Adipose tissue (tissue), 3 donors: ENCODE measurements at regions not wholly inside any gene's neighbourhood (a gene's known extent, or its start where the extent isn't known, plus 50 kb on each side); places are given as distances from the start of the nearest gene placed in this dataset.

ENCODE experiments used
- H3K27ac ChIP-seq: one replicate; pipeline ENCODE4 v1.5.1; 2013; ENCODE audit warnings: low read depth, low read length
- WGBS, 3 donors: extraction: QIAGEN DNeasy Blood & Tissue Kit; methylation state at CpG; one replicate each; pipeline ENCODE4 v1.1.7; 2013; 5-methylcytosine and 5-hydroxymethylcytosine counted together
- donor health status: healthy with polysubstance abuse.
- donor health status: Bipolar disorder and iron deficiency.
- donor health status: healthy.

DNA sequence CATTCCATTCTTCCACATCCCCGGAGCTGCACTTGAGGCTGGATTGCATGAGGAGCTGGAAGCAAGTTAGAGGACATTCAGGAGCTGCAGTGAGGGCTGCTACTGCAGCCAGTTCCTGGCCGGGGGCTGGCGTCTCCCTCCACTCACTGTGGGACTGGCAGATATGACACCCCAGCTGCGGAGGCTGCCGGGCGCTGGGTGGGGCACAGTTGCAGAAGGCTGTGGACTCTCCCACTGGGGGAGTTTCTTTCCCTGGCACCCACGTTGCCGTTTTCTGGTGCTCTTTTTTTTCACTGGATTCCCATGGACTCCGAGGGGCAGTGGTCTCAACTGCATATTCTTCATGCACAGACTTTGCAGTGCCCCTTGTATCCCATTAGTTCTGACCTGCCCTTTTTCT, 351.1 kb upstream of the AJAP1 start:
- WGBS, 3 donors = 76 to 79% (median 76%) methylated on average over 8 to 9 of the region's 9 CpGs

GRCh38 chr1:4305526-4306301, 348.7 kb upstream of the AJAP1 start:
- 74 to 81% (median 79%) methylated on average over 6 of the region's 6 CpGs for WGBS, 3 donors

More for the DNA sequence above, 351.1 kb upstream of the AJAP1 start:
- no peak overlapping the region for H3K27ac ChIP-seq

DNA sequence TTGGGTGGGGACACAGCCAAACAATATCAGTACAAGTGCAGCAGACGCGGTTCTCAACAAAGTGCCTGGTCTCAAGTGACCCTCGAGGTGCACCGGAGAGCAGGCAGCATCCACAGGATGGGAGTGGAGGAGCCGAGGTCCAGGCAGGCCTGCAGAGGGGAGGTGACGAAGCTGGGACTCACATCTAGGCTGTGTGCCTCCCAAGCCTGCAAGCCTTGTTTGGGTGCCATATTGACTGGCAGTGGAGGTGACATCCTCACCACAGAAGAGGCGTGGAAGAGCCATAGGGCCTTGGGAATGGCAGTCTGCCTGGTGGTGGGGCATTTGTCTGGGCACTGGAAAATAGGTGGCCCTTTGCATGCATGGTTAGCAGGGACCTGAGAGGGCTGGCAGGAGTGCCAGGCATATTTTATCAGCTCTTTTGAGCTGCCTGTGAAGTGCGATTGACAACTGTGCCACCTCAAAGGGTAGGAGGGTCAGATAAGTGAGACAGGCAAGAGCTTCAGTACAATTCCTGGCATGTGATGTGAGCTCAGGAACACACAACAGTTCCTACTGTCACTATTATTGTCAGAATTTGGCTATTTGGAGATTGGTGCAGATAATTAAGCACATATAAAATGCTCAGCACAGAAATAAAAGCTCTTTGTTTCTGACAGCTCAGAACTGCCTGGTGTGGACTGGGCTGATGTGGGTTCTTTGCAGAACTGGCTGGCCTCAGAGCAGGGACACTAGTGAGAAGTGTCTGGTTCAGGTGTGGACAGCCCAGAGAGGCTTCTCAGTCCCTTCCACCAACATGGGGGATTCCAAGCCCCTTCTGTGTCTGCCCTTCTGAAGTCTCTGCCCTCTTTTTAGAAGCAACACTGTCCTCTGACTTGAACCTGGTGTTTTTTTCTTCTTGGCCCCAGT, 347.6 kb upstream of the AJAP1 start:
- WGBS, 3 donors = 77 to 86% (median 84%) methylated on average over 8 of the region's 8 CpGs
- H3K27ac ChIP-seq = no peak overlapping the region

More at GRCh38 chr1:4305526-4306301, 348.7 kb upstream of the AJAP1 start:
- H3K27ac ChIP-seq = no peak overlapping the region

DNA sequence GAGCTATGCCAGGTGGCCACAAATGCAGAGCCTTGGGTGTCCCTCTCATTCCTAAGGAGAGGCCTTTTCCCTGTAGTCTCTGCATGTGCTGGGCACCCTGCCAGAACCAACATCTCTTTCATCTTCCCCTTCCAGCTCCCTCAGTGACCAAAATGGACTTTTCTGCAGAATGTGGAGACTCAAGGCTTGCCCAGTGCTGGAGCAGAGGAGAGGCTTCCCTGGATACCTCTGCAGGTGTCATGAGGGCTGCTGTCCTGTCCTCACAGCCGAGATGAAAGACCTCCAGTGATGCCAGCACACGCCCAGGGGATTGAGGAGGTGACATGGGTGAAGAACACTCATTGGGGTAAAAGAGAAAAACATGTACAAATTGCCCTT, 347.0 kb upstream of the AJAP1 start:
- WGBS, 3 donors = 54 to 59% (median 56%) methylated on average over 2 of the region's 2 CpGs
- H3K27ac ChIP-seq = no peak overlapping the region

- H3K27ac ChIP-seq = no peak overlapping the region
- WGBS, 3 donors = 78 to 83% (median 79%) methylated on average over 15 of the region's 15 CpGs
These were observed 346.4 kb upstream of the AJAP1 start for GRCh38 chr1:4307911-4308545.

DNA sequence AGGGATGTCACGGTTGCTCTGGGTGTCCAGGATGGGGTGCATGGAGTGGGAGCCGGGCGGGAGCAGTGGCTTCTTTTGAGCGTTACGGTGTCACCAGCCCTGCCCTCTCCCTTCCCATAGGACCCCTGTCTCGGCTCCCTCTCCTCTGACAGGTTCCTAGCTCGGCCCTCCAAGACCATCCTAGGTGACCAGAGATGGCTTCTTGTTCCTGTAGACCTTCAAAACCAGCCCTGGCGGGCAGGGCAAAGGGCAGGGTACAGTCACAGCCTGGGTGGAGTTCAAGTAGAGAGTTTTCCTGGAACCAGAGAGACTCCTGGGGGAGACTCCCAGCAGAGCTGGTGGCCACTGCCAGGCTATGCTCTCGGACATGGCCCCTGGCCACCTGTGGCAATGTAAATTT, 345.6 kb upstream of the AJAP1 start:
- no peak overlapping the region for H3K27ac ChIP-seq
- WGBS, 3 donors = 60 to 73% (median 71%) methylated on average over 9 of the region's 9 CpGs

DNA sequence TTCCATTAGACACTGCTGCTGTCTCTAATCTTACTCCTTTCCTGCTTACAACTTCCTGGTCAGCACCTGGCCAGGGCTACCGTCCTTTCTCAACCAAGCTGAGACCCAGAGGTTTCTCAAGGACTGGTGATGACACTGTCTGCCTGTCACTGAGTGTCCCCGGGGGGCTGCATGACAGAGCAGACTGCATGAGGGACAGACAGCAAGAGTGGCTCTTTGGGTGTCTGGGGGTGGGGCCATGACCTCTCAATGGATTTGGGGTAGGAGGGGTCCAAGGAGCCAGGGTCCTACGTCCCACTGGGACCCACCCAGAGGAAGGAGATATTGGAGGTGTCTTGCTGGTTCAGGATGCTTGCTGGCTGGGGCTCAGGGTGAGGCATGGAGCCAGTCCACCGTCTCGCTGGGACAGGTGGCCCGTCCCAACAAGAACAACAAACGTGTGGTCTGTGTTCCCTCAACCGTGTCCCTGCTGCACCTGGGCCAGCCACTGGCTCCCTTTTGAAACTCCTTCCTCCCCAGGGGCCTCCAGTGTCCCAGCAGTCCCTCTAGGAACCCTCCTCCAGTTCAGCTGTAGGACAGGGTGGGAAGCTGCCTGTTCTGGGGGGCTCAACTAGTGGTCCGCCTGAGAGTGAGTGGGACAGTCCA, 344.6 kb upstream of the AJAP1 start:
- H3K27ac ChIP-seq = no peak overlapping the region
- 64 to 75% (median 73%) methylated on average over 9 of the region's 9 CpGs for WGBS, 3 donors

- 78 to 88% (median 87%) methylated on average over 9 of the region's 9 CpGs for WGBS, 3 donors
- no peak overlapping the region for H3K27ac ChIP-seq
These were observed 343.9 kb upstream of the AJAP1 start for GRCh38 chr1:4310396-4310923.

GRCh38 chr1:4312024-4312423, 342.4 kb upstream of the AJAP1 start:
- no peak overlapping the region for H3K27ac ChIP-seq
- 71 to 79% (median 72%) methylated on average over 6 of the region's 6 CpGs for WGBS, 3 donors

GRCh38 chr1:4315202-4315601, 339.2 kb upstream of the AJAP1 start:
- H3K27ac ChIP-seq = no peak overlapping the region
- WGBS, 3 donors = 44 to 60% (median 55%) methylated on average over 4 of the region's 4 CpGs

DNA sequence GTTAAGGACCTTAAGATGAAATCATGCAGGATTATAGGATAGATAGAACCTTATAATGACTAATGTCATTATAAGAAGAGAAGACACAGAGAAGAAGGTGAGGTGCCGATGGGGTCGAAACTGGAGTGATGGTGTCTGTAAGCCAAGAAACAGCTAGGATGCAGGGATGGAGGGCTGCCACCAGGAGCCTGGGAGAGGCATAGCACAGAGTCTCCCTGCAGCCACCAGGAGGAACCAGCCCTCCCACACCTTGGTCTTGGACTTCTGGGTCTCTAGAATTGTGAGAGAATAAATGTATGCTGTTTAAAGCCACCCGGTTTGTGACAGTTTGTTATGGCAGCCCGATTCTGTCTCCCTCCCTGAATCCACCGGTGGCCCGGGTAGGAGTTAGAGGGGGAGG, 337.2 kb upstream of the AJAP1 start:
- no peak overlapping the region for H3K27ac ChIP-seq
- WGBS, 3 donors = 63 to 79% (median 70%) methylated on average over 6 of the region's 6 CpGs

GRCh38 chr1:4318720-4319119, 335.7 kb upstream of the AJAP1 start:
- 71 to 88% (median 83%) methylated on average over 8 of the region's 8 CpGs for WGBS, 3 donors

DNA sequence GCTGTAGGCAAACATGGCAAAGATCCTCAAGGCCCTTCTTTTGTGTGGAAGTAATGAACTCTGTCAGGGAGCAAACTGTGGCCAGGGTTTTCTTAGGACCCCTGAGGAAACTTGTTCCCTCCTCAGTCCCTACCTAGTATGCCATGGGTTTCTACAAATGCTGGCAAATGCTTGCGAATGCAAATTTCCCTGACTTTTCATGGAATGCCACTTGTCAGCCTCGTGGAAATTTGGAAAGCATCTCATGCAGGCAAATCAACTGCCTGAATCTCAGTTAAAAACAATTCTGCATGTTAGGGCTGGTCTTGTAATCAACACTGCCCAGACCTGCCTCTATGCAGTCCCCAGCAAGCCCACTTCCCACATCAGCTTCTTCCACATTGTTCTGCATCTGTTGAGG, 334.9 kb upstream of the AJAP1 start:
- 58 to 65% (median 60%) methylated on average over 2 of the region's 2 CpGs for WGBS, 3 donors
- H3K27ac ChIP-seq = no peak overlapping the region

More at GRCh38 chr1:4318720-4319119, 335.7 kb upstream of the AJAP1 start:
- no peak overlapping the region for H3K27ac ChIP-seq

- WGBS, 3 donors = 53 to 66% (median 59%) methylated on average over 7 of the region's 7 CpGs
- H3K27ac ChIP-seq = no peak overlapping the region
These were observed 331.5 kb upstream of the AJAP1 start for GRCh38 chr1:4322881-4323280.

DNA sequence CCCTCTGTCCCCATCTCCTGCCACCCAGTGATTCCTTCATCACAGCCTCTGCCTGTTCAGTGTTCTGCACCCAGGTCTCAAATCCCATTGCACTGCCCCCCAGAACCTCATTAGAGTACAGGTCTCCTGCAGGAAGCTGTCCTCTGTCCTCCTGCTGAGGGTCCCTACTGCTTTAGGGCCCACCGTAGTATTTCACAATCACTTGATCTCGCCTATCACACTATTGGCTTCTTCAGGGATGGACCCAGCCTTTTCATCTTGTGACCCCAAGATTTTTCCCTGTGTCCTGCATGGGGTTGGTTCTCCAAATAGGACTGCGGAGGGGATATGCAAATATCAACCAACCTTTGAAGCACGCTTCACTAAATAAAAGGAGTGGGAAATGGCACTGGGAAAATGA, 331.1 kb upstream of the AJAP1 start:
- no peak overlapping the region for H3K27ac ChIP-seq
- WGBS, 3 donors = 69 to 85% (median 84%) methylated on average over 4 of the region's 4 CpGs

DNA sequence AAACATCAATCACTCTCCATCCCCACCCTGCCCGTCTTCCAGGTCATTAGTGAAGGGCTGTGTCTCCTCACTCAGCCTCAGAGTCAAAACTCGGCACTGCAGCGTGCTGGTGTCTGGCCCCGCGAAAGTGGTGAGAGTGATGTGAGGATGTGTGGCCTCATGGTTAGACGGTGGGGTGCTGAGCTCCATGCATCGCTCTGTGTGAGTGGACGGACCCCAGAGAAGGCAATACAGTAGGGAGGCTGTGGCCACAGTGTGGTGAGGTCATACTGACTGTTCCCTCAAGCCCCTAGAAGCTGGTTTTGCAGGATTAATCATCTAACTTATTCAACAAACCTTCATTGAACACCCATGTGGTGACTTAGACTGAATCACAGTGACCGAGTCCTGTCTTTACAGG, 329.9 kb upstream of the AJAP1 start:
- no peak overlapping the region for H3K27ac ChIP-seq
- WGBS, 3 donors = 81 to 87% (median 86%) methylated on average over 9 of the region's 9 CpGs

GRCh38 chr1:4327142-4327541, 327.3 kb upstream of the AJAP1 start:
- WGBS, 3 donors = 44 to 64% (median 61%) methylated on average over 2 of the region's 2 CpGs

GRCh38 chr1:4328402-4329071, 325.9 kb upstream of the AJAP1 start:
- WGBS, 3 donors = 62 to 79% (median 68%) methylated on average over 10 of the region's 10 CpGs
- no peak overlapping the region for H3K27ac ChIP-seq

More at GRCh38 chr1:4327142-4327541, 327.3 kb upstream of the AJAP1 start:
- H3K27ac ChIP-seq = no peak overlapping the region
